ENCODE measurements at regions not wholly inside any gene's neighbourhood (a gene's known extent, or its start where the extent isn't known, plus 50 kb on each side); places are given as distances from the start of the nearest gene placed in this dataset.

GRCh38 chr11:95534809-95535208 is 254.8 kb downstream of the FAM76B start:
- TF ChIP-seq MYBL2 (CRISPR knock-in tag; IDR thresholded peaks at IDR 0.05) (no peak), CTCF (IDR thresholded peaks at IDR 0.05) (no peak), JUN (CRISPR knock-in tag; IDR thresholded peaks at IDR 0.05) (no peak), ATF2 (CRISPR knock-in tag; IDR thresholded peaks at IDR 0.05; ENCODE audit: borderline replicate concordance, low read depth) (no peak), E2F4 (CRISPR knock-in tag; IDR thresholded peaks at IDR 0.05; ENCODE audit: borderline replicate concordance, low read depth) (no peak), NR2C2 (CRISPR knock-in tag; IDR thresholded peaks at IDR 0.05) (no peak), ZNF263 (CRISPR knock-in tag; IDR thresholded peaks at IDR 0.05; ENCODE audit: low read depth) (no peak), IRF1 (CRISPR knock-in tag; IDR thresholded peaks at IDR 0.05) (no peak), ZNF281 (CRISPR knock-in tag; IDR thresholded peaks at IDR 0.05) (no peak), ESRRA (CRISPR knock-in tag; IDR thresholded peaks at IDR 0.05; ENCODE audit: borderline replicate concordance) (no peak)

All from WTC11 (cell line).